ENCODE measurements at regions not wholly inside any gene's neighbourhood (a gene's known extent, or its start where the extent isn't known, plus 50 kb on each side); places are given as distances from the start of the nearest gene placed in this dataset.

GRCh38 chr5:30337084-30337573, 856.4 kb upstream of the CDH6 start:
- DNase-seq (ENCODE audit: low read depth): no peak
- TF ChIP-seq CTCF (IDR thresholded peaks at IDR 0.05; ENCODE audit: insufficient read depth, low read depth, low read length, missing control alignments): no peak
- no peak overlapping the region for H3K4me3 ChIP-seq (ENCODE audit: low read length)

- DNase-seq (ENCODE audit: low read depth): no peak
- TF ChIP-seq CTCF (IDR thresholded peaks at IDR 0.05; ENCODE audit: insufficient read depth, low read depth, low read length, missing control alignments): no peak
Observed at GRCh38 chr5:30331534-30331933, 862.0 kb upstream of the CDH6 start.

GRCh38 chr5:30325795-30326194, 867.7 kb upstream of the CDH6 start:
- no peak overlapping the region for H3K4me3 ChIP-seq (ENCODE audit: low read length)
- DNase-seq (ENCODE audit: low read depth): no peak
- no peak for TF ChIP-seq CTCF (IDR thresholded peaks at IDR 0.05; ENCODE audit: insufficient read depth, low read depth, low read length, missing control alignments)

More at GRCh38 chr5:30331534-30331933, 862.0 kb upstream of the CDH6 start:
- no peak overlapping the region for H3K4me3 ChIP-seq (ENCODE audit: low read length)

GRCh38 chr5:30324083-30324482, 869.4 kb upstream of the CDH6 start:
- no peak for DNase-seq (ENCODE audit: low read depth)
- no peak overlapping the region for H3K4me3 ChIP-seq (ENCODE audit: low read length)
- no peak for TF ChIP-seq CTCF (IDR thresholded peaks at IDR 0.05; ENCODE audit: insufficient read depth, low read depth, low read length, missing control alignments)

- no peak overlapping the region for H3K4me3 ChIP-seq (ENCODE audit: low read length)
- DNase-seq (ENCODE audit: low read depth): no peak
- TF ChIP-seq CTCF (IDR thresholded peaks at IDR 0.05; ENCODE audit: insufficient read depth, low read depth, low read length, missing control alignments): no peak
Observed at GRCh38 chr5:30287890-30288289, 905.6 kb upstream of the CDH6 start.

GRCh38 chr5:30279237-30279636, 914.2 kb upstream of the CDH6 start:
- TF ChIP-seq CTCF (IDR thresholded peaks at IDR 0.05; ENCODE audit: insufficient read depth, low read depth, low read length, missing control alignments): no peak
- DNase-seq (ENCODE audit: low read depth): no peak
- H3K4me3 ChIP-seq (ENCODE audit: low read length): no peak overlapping the region

- no peak for DNase-seq (ENCODE audit: low read depth)
- no peak for TF ChIP-seq CTCF (IDR thresholded peaks at IDR 0.05; ENCODE audit: insufficient read depth, low read depth, low read length, missing control alignments)
Observed at GRCh38 chr5:30267026-30267425, 926.5 kb upstream of the CDH6 start.

More at GRCh38 chr5:30267026-30267425, 926.5 kb upstream of the CDH6 start:
- no peak overlapping the region for H3K4me3 ChIP-seq (ENCODE audit: low read length)

All from epithelial cell of esophagus (primary cell).